Stimulated activated CD4-positive, alpha-beta T cell treated with anti-CD3 and anti-CD28 coated beads, TNF-alpha, amount 100 ng/mL, for 24 hours (primary cell): ENCODE measurements at regions not wholly inside any gene's neighbourhood (a gene's known extent, or its start where the extent isn't known, plus 50 kb on each side); places are given as distances from the start of the nearest gene placed in this dataset.

ENCODE experiments used
- DNase-seq, 3 experiments: peaks; one replicate each; pipeline ENCODE4 v3.0.0-alpha.2; 2020; ENCODE audit warnings: low read depth in 3 of 3

DNA sequence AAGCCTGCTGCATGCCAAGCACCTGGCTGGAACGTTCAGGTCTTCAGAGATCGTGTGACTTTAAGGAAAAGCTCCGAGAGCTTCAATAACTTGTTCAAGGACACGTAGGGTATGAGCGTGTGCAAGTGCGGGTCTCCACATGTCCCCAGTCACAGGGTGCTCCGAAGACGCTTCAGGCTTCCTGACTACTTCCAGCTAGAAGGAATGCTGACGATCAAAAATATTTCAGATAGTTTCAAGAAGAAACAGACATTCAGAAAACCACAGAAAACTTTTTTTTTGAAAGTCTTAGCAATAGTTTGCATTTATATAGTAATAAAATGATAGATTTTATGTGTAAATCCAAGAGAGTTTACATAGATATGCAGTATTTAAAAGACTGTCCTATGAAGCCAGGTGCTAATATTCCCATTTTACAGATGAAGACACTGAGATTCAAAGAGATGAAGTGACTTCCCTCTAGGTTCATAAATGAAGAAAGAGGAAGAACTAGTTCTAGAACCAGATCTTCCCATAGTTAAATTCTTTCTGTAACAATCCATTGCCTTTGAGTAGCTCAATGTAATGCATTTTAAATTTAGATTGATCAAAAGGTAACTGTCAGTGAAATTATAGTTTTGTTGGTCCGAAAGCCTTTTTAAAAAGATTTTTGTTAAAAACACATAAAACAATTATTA, 247.6 kb downstream of the MYLK4 start:
- no peak for DNase-seq

DNA sequence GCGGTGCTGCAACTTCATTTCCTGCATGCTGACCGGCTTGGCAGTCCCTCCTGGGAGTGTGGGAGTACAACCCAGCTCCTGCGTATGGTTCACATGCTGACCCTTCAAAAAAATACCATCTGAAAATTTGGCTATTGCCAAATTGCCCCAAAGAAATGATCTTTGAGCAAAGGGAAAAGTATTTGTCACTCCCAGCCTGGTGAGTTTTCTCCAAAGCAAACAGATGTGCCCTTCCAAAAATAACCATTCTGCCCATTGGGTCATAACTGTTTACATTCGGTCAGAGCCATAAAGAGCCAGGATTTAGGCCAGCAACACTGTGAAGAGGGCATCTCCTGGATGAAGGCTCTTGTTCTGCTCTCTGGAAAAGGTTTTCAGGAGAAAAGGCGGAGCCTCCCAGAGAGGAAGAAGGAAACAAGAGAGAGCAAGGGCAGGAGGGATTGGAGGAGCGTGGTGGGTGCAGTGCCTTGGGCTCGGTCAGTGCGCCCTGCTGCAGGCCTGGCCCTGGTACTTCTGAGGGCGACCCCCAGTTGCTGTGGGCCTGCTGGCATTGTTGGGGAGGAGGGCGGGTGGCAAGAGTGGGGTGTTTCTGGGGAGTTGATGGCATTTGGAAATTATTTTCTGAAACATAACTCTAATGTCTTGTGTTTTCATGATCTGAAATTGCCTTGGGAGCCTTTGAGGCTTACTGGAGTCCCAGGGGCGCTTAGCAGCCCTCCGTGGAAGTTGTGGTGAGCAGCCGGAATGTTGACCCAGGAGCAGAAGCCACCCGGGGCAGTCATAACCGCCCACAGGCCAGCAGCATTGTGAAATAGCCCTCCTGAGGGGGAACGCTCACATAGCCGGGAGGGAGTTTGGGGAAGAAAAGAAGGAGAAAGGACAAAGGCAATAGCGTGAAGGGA, 248.4 kb downstream of the MYLK4 start:
- DNase-seq, result no peak

DNA sequence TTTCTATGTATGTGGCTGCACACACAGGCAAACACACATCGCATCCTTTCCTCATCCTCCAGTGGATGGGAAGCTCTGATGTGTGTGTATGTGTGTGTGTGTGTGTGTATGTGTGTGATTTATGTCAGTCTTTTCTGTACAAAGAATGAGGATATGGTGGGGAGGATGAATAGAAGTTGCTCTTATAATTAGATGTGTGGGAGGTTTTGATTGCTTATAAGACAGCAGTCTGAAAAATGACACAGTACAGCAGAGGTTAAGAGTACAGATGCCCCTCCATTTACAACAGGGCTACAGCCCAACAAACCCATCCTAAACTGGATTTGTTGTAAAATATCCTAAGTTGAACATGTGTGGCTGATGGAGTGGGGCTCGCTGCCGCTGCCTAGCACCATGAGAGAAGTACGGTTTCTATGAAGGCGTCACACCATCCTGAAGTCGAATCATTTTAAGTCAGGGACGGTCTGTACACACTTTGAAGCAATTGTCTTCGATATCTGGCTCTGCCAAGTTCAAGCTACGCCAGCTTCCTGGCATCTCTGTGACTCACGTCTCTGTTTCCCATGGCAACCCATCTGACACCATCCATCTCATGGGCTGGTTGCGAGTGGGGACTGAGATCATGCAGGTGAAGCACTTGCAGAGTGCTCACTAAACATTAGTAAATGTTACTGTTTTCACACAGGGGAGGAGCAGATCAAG, 252.6 kb downstream of the MYLK4 start:
- no peak for DNase-seq

DNA sequence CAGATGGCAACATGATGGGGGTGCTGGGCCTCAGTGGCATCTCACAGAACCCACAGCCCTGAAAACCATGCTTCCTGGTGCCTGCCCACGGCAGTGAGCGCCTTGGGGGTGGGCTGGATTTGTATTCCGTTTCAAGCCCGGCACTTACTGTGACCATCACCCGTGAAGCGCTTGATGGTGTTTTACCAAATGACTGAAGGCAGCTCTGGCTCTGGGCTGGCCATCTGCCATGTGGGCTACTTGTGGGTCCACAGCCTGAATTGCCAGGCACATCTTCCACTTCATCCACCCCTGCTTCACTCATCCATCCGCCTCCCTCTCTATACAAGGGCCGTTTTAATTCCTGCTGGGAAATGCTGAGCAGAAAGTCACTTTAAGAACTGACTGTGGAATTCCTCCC, 250.9 kb upstream of the GMDS start:
- DNase-seq, result no peak

DNA sequence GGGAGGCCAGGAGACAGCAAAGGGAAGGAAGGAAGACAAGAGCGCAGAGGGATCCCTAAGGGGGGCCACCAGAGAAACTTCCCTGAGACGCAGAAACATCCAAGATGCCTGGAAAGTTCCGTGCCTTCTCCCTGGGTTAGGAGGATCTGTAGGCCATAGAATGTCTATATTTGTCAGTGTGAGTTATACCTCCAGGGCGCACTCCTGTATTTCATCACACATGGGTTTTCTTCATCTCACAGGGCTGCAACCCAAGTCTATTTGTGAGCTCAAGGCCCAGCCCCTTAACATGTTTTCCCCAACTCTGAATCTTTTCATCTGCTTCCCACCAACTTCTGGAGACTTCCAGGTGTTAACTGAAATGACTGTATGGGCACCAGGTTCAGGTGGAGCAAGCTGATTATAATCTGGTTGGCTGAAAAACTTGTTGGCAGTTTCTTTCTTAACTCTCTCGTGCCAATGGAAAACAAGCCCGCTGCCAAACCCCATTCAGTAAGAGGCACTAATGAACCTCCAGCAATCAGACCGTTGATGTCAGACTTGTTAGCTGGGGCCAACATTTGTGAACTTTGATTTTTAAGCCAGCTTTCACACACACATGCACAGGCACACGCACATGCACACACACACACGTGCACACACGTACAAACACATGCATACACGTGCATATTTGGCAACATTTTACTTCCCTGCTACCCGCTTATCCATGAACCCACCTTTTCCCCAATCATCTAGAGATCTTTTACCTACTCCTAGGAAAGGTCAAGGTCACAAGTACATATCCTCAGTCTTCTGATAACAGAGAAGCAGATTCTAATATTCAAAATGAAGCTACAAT, 247.5 kb upstream of the GMDS start:
- DNase-seq, result no peak

DNA sequence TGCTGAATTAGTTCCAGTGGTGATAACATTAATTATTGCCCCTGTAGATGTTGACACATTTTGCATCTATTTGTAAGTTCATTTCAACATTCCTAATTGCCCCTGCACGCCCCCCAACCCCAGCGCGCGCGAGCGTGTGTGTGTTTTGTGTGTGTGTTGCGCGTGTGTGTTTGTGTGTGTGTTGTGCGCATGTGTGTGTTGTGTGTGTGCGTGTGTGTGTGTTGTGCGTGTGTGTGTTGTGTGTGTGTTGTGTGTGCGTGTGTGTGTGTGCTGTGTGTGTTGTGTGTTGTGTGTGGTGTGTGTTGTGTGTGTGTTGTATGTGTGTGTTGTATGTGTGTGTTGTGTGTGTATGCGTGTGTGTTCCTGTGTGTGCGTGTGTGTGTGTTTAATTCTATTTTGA, 245.7 kb upstream of the GMDS start:
- no peak for DNase-seq

DNA sequence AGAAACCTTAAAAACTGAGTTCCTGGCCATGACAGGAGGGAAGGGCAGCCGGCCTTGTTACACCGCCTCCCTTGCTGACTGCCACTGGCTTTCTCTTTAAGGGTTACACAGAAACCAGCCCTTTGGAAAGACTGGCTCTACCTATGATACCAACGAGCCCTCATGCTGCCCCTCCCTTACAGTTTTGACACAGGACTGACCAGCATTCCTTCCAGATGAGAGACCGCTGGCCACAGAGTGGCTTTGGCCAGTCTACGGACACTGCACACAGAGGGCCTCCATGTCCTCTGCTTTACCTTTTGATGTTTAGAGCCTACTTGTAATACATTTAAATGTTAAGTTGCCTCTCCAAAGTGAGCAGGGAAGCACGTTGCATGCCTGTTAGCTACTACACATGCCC, 243.2 kb upstream of the GMDS start:
- DNase-seq, result no peak

DNA sequence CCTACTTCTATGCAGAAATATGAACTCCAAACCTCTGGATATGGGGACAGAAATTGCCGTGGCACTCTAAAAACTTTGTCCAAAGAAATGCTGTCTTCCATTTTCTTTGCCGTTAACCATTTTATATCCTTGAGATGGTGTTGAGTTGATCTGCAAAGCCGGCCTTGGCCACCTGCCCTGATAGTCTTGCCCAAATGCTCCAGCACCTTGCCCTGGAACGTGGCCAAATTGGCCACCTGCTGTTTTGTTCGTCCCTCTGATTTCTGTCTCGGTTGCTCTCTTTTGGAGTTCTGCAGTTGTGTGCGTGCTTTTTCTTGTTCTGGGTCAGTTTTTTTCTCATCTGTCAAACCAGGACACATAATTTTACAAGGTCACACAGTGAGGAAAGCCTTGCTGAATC, 239.7 kb upstream of the GMDS start:
- no peak for DNase-seq

DNA sequence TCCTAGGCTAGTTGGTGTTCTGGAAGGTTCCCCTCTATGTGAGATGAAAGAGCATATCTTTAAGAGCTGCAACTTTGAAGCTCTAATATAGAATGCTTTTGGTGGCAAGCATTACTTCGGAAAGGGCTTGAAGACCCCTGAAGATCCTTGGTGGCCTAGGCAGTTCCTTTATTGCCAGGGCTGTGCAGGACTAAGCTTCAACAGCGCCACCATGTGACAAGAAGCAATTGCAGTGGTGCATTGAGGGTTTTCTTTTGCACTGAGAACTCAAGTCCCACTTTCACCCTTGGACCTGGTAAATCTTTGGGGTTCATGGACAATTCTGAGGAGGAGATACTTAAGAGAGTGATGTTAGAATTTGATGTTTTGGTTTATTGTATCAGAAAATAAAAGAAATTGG, 237.4 kb upstream of the GMDS start:
- no peak for DNase-seq

DNA sequence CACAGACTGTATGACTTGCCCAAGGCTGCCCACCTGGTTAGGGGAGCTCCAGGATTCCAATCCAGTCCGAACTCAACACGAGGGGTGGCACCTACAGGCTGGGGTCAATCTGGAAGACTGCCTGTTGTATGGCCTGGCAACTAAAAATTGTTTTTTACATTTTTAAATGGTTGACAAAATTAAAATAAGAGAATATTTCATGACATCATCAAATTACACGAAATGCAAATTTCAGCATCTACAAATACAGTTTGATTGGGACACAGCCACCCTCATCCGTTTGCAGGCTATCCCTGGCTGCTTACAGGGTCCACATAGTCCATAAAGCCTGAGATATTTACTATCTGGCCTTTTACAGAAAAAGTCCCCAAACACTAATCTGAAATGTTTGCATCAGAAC, 235.9 kb upstream of the GMDS start:
- DNase-seq, result no peak

DNA sequence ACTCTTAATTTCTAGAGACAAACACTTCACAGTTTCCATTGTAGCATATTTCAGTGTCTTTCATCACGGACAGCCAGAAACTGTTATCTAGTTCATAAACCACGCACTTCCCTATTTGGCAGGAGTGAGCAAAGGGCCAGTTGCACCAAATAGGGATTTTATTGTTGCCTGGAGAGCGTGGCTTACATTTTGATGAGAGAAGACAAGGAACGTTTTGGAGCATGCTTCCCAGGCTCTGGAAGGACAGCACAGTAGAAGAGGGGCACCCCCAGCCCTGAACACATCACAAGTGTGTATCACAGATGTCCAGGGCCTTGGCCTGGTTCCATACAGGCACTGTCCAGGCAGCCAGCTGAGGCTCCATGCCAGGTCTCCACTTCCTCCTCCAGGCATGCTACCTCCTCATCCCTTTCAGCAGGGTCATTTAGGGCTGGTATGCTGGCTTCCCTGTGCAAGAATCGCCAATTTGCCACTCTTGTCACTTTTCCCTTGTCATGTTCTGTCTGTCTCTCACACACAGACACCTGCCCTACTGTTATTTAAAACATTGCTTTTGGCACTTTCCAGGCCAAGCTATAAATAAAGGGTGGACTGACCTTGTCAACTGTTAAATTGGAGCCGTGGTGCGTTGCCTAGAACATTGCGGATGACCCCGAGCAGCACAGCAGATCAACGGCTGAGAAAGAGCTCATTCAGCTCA, 235.0 kb upstream of the GMDS start:
- no peak for DNase-seq

DNA sequence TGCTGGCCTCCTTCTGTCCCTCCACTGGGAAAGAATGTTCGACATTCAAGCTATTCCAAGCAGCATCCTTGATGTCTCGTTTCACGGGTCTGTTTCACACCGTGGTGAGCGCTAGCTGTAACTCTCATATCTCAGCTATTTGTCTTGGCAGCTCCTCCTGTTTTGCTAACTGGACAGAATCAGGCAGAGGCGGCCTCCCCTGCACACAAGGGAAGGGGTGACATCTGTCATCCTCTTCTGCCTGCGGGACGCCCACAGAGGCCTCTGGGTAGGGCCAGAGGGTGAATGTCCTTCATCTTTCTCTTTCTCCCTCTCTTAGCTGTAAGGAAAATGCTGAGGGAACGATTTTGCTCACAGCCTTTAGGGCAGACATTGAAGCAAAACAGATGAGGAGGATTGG, 232.8 kb upstream of the GMDS start:
- no peak for DNase-seq

DNA sequence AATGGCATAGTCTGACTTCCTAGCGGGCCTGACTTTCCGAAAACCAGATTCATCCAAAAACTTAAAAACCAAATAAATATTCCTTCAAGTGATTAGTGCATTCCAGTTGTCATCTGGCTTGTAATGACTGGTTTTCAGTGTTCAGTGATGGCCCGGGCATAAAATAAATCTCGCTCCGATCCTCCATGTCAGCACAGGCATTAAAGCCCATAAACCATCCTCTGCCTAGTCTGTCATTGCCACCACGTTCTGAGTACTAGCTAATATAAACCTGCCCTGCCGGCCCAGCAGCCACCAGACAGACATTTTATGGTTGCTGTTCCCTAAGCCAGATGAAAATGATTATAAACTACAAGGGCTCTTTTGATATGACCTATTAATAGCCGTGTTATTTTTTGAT, 232.3 kb upstream of the GMDS start:
- DNase-seq, result no peak

DNA sequence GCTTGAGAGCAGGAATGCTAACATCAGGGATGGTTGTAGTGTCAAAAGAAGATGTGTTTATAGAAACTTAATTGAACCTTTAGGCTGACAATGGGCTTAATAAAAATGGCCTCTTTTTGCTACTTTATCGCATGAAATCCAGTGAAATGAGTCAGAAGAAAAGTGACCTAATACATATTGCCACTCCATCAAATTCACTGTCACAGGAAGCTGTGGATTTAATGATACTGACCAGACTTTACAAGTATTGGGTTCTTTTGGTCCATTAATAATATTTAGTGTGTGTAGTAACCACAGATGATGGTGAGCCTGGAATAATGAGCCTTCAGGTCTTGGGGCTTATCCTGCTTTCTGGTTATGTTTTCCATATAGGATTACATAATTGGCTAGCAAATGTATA, 231.8 kb upstream of the GMDS start:
- DNase-seq, result no peak

DNA sequence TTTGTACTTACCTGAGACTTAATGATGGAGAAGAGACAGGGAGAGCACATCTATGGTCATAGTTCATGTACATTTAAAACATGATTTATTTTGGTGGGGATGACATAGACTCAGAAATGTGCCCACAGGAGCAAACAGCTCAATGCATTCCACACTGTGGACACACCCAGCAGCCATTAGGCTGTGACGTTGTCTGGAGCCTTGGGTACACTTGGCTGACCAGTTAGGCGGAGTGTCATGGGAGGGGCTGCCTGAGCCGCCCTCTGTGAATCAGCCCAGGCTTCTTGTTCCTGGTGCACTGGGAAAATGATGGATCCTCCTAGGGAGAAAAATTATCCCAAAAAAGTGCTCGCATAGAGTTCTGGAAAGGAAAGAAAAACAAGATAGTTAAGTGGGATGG, 231.0 kb upstream of the GMDS start:
- no peak for DNase-seq

DNA sequence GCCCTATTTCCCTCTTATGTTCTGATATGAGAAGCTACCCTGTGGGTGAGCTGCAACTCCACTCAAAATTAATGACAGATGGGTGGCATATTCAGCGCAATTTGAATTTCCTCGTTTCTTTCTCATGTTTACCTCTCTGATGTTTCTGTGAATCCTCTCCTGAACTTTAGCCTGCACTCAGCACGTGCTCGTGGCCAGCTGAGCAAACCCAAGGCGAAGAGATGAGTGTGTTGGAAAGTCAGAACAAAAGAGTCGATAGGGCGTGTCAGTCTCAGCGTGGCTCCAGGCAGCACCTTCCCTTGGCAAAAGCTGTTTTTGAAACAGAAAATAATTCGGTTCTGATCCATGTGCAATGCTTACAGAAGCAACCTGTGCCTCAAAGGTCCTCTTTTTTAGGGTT, 226.1 kb upstream of the GMDS start:
- DNase-seq, result no peak

DNA sequence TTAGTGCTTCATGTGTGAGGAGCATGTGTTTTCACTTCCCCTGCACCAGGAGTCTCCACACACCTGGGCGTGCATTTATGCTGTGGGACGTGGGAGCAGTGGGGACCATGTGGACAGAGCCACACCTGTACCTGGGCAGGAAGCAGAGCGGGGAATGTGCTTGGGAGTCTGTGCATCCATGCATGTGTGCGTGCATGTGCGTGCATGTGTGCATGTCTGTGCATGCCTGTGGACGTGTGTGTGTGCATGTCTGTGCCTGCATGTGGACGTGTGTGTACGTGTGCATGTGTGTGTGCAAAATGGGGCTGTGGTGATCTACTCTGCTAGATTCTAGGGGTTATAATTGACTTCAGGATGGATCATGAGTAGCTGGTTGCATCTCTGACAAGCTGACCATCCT, 224.0 kb upstream of the GMDS start:
- no peak for DNase-seq

DNA sequence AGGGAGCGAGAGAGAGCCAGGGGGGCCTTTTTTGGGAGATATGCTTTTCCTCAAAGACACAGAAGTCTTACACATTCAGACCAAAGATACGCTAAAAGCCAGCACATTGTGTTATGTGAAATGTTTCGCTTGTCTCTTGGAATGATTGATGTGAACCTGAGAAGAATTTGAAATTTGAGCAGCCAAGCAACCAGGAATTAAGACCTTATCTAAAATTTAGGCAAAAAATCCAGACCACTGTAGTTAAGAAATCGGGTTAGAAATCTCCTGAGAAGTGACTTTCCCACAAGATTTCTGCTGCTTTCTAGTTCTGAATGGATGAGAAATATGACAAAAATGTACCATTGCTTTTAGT, 223.2 kb upstream of the GMDS start:
- DNase-seq, result no peak

DNA sequence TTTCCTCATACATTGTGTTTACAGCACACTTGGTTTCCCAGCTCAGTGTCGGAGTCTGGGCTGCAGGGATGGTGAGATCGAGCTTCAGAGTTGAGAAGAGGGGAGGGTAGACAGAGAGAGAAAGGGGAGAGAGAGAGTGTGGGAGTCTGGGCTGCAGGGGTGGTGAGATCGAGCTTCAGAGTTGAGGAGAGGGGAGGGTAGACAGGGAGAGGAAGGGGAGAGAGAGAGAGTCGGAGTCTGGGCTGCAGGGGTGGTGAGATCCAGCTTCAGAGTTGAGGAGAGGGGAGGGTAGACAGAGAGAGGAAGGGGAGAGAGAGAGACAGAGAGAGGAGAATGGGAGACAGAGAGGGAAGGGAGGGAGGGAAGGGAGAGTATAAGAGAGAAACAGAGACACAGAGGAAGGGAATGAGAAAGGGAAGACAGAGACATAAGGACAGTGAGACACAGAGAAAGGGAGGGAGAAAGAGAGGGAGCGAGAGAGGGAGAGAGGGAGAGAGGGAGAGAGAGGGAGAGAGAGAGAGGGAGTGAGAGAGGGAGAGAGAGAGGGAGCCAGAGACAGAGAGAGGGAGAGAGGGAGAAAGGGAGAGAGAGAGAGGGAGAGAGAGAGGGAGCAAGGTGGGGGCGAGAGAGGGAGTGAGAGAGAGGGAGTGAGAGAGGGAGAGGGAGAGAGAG, 222.7 kb upstream of the GMDS start:
- DNase-seq, result no peak

DNA sequence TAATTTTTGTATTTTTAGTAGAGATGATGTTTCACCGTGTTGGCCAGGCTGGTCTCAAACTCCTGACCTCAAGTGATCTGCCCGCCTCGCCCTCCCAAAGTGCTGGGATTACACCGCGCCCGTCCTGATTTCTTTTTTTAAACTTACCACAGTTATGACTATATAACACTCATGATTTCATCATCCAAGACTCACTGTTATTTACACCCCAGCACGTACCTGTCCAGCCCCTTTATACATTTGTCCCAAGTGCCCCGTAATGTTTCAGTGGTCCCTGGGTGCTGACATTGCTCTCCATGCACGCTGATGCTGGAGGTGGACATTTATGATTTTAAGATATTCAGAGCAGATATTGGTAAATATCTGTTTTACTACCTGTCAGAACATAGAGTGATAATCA, 219.9 kb upstream of the GMDS start:
- no peak for DNase-seq

DNA sequence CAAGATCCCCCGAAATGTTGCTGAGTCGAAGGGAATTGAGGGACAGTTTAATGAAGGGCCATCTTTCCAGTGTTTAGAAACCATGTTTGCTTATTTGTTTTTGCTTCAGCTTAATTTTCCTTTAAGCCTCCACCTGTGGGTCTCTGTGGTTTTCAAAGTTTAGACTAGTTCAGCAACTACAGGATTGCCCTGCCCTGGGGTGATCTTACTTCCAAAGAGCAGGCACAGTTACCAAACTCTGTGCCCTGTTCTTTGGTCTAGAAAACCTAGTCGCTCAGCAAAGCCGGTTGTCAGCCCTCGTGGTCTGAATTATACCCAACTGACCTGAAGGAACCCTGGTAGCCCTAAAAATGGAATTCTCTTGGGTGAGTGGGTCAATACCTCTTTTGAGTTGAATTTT, 219.2 kb upstream of the GMDS start:
- no peak for DNase-seq
